ENCODE measurements at regions not wholly inside any gene's neighbourhood (a gene's known extent, or its start where the extent isn't known, plus 50 kb on each side); places are given as distances from the start of the nearest gene placed in this dataset.

DNA sequence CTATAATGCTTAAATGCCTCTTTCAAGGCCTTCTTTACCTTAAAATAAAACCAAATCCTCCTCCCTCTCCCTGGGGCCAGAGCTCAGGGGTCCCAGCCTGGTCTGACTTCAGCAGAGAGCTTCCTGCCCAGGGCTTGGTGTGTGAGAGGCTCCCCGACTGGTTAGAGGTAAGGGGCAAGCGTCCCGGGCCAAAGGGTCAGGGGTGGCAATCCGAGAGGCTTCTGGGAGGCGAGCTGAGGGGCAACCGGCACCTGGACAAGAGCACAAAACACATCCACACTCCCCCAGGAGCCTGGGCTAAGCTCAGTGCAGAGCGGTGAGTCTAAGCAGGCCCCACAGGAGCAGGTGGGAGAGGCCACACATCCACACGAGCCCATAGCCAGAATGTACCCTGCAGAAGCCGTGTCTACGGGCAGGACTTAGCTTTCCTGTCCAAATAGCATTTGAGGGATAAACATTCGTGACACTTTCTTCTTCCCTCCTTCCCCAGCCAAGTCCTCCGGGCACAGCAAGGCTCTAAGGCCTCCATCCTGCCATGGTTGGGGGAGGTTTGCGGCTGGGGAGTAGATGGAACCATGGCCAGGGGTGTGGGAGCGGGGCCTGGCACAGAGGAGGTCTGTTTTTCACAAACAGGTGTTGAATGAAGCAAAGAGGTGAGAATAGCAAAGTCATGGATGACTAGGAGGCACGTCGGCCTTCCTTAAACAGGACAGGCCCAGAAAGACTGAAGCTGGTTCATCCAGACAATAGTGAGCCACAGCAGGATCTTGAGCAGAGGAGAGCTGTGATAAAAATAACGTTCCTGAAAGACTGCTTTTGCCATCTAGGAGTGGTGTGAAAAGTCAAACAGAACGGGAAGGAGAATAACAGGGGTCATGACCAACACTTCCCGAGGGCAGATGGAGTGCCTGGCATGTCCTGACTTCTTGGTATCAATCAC is 98.7 kb upstream of the IQSEC1 start:
- H3K27ac Mint-ChIP-seq = no peak overlapping the region
- DNase-seq = no peak
- Histone ChIP-seq H3K9me3 (ENCODE audit: control insufficient read depth, low read length) (peaks cover 6% of the 10 kb centered on the region), H3K4me1 (ENCODE audit: control insufficient read depth, insufficient read depth, low read length) (no peaks in the 10 kb centered on the region), H3K27ac (ENCODE audit: low read depth, low read length) (no peak overlapping the region), H3K9ac (ENCODE audit: extremely low read depth, low read length, poor library complexity, severe bottlenecking) (no peak overlapping the region), H3K27me3 (ENCODE audit: control insufficient read depth, insufficient read depth, low read length, poor library complexity, severe bottlenecking) (no peaks in the 10 kb centered on the region), H3K4me3 (ENCODE audit: low read length) (no peak overlapping the region), H3K36me3 (ENCODE audit: control insufficient read depth, insufficient read depth, low read length) (no peaks in the 10 kb centered on the region)
- H3K36me3 Mint-ChIP-seq (ENCODE audit: low read depth) = peaks cover 2% of the 10 kb centered on the region
- H3K9me3 Mint-ChIP-seq = peaks cover 27% of the 10 kb centered on the region
- no peaks in the 10 kb centered on the region for H3K4me1 Mint-ChIP-seq
- H3K4me3 Mint-ChIP-seq = no peak overlapping the region
- 87 to 94% methylated on average over 8 to 19 of the region's 19 CpGs for WGBS, 2 experiments (ENCODE audit: insufficient coverage in 1 of 2, insufficient read length in 1 of 2)
- TF ChIP-seq, protein P1, sequence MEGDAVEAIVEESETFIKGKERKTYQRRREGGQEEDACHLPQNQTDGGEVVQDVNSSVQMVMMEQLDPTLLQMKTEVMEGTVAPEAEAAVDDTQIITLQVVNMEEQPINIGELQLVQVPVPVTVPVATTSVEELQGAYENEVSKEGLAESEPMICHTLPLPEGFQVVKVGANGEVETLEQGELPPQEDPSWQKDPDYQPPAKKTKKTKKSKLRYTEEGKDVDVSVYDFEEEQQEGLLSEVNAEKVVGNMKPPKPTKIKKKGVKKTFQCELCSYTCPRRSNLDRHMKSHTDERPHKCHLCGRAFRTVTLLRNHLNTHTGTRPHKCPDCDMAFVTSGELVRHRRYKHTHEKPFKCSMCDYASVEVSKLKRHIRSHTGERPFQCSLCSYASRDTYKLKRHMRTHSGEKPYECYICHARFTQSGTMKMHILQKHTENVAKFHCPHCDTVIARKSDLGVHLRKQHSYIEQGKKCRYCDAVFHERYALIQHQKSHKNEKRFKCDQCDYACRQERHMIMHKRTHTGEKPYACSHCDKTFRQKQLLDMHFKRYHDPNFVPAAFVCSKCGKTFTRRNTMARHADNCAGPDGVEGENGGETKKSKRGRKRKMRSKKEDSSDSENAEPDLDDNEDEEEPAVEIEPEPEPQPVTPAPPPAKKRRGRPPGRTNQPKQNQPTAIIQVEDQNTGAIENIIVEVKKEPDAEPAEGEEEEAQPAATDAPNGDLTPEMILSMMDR (conservative IDR thresholded peaks at IDR 0.05) = no peak
- H3K27me3 Mint-ChIP-seq (ENCODE audit: insufficient read depth) = peaks cover 1% of the 10 kb centered on the region

DNA sequence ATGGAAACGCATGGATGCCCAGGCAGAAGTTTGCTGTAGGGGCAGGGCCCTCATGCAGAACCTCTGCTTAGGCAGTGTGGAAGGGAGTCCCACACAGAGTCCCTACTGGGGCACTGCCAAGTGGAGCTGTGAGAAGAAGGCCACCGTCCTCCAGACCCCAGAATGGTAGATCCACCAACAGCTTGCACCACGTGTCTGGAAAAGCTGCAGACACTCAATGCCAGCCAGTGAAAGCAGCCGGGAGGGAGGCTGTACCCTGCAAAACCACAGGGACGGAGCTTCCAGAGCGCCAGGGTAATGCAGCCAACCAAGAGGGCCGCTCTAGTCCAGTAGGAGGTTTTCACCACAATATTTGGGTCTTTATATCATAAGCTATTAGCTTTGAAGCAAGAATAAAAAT is 97.1 kb upstream of the IQSEC1 start:
- Histone ChIP-seq H3K36me3 (ENCODE audit: control insufficient read depth, insufficient read depth, low read length) (no peaks in the 10 kb centered on the region), H3K27me3 (ENCODE audit: control insufficient read depth, insufficient read depth, low read length, poor library complexity, severe bottlenecking) (no peaks in the 10 kb centered on the region), H3K27ac (ENCODE audit: low read depth, low read length) (no peak overlapping the region), H3K9me3 (ENCODE audit: control insufficient read depth, low read length) (peaks cover 6% of the 10 kb centered on the region), H3K4me1 (ENCODE audit: control insufficient read depth, insufficient read depth, low read length) (no peaks in the 10 kb centered on the region), H3K4me3 (ENCODE audit: low read length) (no peak overlapping the region), H3K9ac (ENCODE audit: extremely low read depth, low read length, poor library complexity, severe bottlenecking) (no peak overlapping the region)
- peaks cover 3% of the 10 kb centered on the region for H3K4me1 Mint-ChIP-seq
- no peak for DNase-seq
- 86 to 91% methylated on average over 6 to 7 of the region's 7 CpGs for WGBS, 2 experiments (ENCODE audit: insufficient coverage in 1 of 2, insufficient read length in 1 of 2)
- H3K9me3 Mint-ChIP-seq = peaks cover 27% of the 10 kb centered on the region
- H3K4me3 Mint-ChIP-seq = no peak overlapping the region
- no peak overlapping the region for H3K27ac Mint-ChIP-seq
- H3K36me3 Mint-ChIP-seq (ENCODE audit: low read depth) = peaks cover 2% of the 10 kb centered on the region
- peaks cover 1% of the 10 kb centered on the region for H3K27me3 Mint-ChIP-seq (ENCODE audit: insufficient read depth)
- TF ChIP-seq, protein P1 (conservative IDR thresholded peaks at IDR 0.05) = no peak

DNA sequence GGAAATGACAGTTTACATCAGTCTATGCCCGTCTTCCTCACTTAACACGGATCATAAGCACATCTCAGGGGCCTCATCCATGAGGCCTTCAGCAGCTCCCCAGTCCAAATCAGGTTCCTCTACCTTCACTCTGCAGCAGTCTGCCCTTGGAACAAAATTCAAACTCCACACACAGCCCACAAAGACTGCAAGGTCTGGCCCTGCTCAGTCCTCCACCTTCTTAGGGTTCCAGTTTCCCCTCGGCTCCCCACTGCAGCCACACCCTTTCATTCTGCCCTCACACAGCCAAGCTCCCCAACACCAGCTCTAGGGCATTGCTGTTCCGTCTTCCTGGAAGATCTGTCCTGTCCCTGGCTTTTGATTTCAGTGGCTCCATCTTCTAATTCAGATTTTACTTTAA is 95.2 kb upstream of the IQSEC1 start:
- H3K36me3 Mint-ChIP-seq (ENCODE audit: low read depth) = peaks cover 2% of the 10 kb centered on the region
- TF ChIP-seq, protein P1 (conservative IDR thresholded peaks at IDR 0.05) = no peak
- H3K27ac ChIP-seq (ENCODE audit: low read depth, low read length) = no peak overlapping the region
- peaks cover 6% of the 10 kb centered on the region for H3K9me3 ChIP-seq (ENCODE audit: control insufficient read depth, low read length)
- peaks cover 27% of the 10 kb centered on the region for H3K9me3 Mint-ChIP-seq
- no peak for DNase-seq
- H3K27me3 Mint-ChIP-seq (ENCODE audit: insufficient read depth) = peaks cover 1% of the 10 kb centered on the region
- WGBS, 2 experiments (ENCODE audit: insufficient coverage in 1 of 2, insufficient read length in 1 of 2) = 89 to 92% methylated on average over 2 to 4 of the region's 4 CpGs
- no peak overlapping the region for H3K4me3 ChIP-seq (ENCODE audit: low read length)
- no peaks in the 10 kb centered on the region for H3K36me3 ChIP-seq (ENCODE audit: control insufficient read depth, insufficient read depth, low read length)
- no peak overlapping the region for H3K9ac ChIP-seq (ENCODE audit: extremely low read depth, low read length, poor library complexity, severe bottlenecking)
- H3K4me1 ChIP-seq (ENCODE audit: control insufficient read depth, insufficient read depth, low read length) = no peaks in the 10 kb centered on the region
- H3K4me3 Mint-ChIP-seq = no peak overlapping the region
- peaks cover 3% of the 10 kb centered on the region for H3K4me1 Mint-ChIP-seq
- H3K27me3 ChIP-seq (ENCODE audit: control insufficient read depth, insufficient read depth, low read length, poor library complexity, severe bottlenecking) = no peaks in the 10 kb centered on the region
- H3K27ac Mint-ChIP-seq = no peak overlapping the region

Measured in endodermal cell (in vitro differentiated cells).